Adipocyte (in vitro differentiated cells): ENCODE measurements at regions not wholly inside any gene's neighbourhood (a gene's known extent, or its start where the extent isn't known, plus 50 kb on each side); places are given as distances from the start of the nearest gene placed in this dataset.

ENCODE experiments used
- DNase-seq: peaks from one replicate; pipeline ENCODE4 v3.0.0-alpha.2; 2015; ENCODE audit warnings: low read depth
- H3K27me3 ChIP-seq: replicated peaks from 2 replicates; pipeline ENCODE4 v1.7.0; 2013; ENCODE audit warnings: mild to moderate bottlenecking, low read length, moderate library complexity; ENCODE audit not compliant: control insufficient read depth, insufficient read depth
- H3K36me3 ChIP-seq: 2 replicates; pipeline ENCODE4 v1.7.0; 2013; ENCODE audit warnings: low read length, mild to moderate bottlenecking, moderate library complexity; ENCODE audit not compliant: control insufficient read depth, insufficient read depth, severe bottlenecking
- H3K4me1 ChIP-seq: 2 replicates; pipeline ENCODE4 v1.7.0; 2013; ENCODE audit warnings: mild to moderate bottlenecking, low read length, moderate library complexity; ENCODE audit not compliant: control insufficient read depth, insufficient read depth
- H3K4me3 ChIP-seq: 2 replicates; pipeline ENCODE4 v1.7.0; 2013; ENCODE audit warnings: mild to moderate bottlenecking, low read length, moderate library complexity
- H3K9ac ChIP-seq: 2 replicates; pipeline ENCODE4 v1.7.0; 2013; ENCODE audit warnings: mild to moderate bottlenecking, low read length, moderate library complexity
- H3K9me3 ChIP-seq: 2 replicates; pipeline ENCODE4 v1.7.0; 2013; ENCODE audit warnings: mild to moderate bottlenecking, low read length, moderate library complexity; ENCODE audit not compliant: control insufficient read depth

DNA sequence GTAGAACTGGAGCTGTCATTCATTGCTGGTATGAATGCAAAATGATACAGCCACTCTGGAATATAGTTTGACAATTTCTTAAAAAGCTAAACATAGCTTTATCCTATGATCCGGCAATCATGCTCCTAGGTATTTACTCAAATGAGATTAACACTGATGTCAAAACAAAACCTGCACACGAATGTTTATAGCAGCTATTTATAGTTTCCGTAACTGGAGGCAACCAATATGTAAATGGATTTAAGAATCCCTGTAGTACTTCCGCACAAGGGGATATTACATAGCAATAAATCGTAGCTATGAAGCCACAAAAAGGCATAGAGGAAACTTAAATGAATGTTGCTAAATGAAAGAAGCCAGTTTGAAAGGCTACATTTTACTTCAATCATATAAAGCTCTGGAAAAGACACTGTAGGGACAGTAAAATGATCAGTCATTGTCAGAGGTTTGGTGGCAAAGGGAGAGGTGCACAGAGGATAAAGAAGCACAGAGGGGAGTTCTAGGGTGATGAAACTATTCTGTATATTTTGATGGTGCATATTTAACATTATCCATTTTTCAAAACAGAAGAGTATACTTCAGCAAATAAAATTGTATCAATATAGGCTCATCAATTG, 1893.0 kb upstream of the PCDH20 start:
- no peaks in the 10 kb centered on the region for H3K4me1 ChIP-seq
- DNase-seq: no peak
- H3K27me3 ChIP-seq: no peaks in the 10 kb centered on the region
- H3K4me3 ChIP-seq: no peak overlapping the region
- H3K9me3 ChIP-seq: no peaks in the 10 kb centered on the region
- H3K9ac ChIP-seq: no peak overlapping the region
- no peaks in the 10 kb centered on the region for H3K36me3 ChIP-seq

- no peak overlapping the region for H3K4me3 ChIP-seq
- H3K36me3 ChIP-seq: no peaks in the 10 kb centered on the region
- H3K9ac ChIP-seq: no peak overlapping the region
- no peaks in the 10 kb centered on the region for H3K27me3 ChIP-seq
- H3K9me3 ChIP-seq: no peaks in the 10 kb centered on the region
- H3K4me1 ChIP-seq: no peaks in the 10 kb centered on the region
- no peak for DNase-seq
These were observed 1891.6 kb upstream of the PCDH20 start for GRCh38 chr13:63307228-63307627.

DNA sequence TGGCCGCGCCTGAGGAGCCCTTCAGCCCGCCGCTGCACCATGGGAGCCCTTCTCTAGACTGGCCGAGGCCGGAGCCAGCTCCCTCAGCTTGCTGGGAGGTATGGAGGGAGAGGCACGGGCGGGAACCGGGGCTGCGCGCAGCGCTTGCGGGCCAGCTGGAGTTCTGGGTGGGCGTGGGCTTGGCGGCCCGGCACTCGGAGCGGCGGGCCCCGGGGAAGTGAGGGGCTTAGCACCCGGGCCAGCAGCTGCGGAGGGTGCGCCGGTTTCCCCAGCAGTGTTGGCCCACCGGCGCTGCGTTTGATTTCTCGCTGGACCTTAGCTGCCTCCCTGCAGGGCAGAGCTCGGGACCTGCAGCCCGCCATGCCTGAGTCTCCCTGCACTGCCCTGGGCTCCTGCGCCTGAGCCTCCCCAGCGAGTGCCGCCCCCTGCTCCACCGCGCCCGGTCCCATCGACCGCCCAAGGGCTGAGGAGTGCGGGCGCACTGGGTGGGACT, 1890.0 kb upstream of the PCDH20 start:
- Histone ChIP-seq H3K4me3 (no peak overlapping the region), H3K9ac (no peak overlapping the region), H3K9me3 (no peaks in the 10 kb centered on the region), H3K4me1 (no peaks in the 10 kb centered on the region), H3K36me3 (no peaks in the 10 kb centered on the region), H3K27me3 (no peaks in the 10 kb centered on the region)
- DNase-seq: no peak

DNA sequence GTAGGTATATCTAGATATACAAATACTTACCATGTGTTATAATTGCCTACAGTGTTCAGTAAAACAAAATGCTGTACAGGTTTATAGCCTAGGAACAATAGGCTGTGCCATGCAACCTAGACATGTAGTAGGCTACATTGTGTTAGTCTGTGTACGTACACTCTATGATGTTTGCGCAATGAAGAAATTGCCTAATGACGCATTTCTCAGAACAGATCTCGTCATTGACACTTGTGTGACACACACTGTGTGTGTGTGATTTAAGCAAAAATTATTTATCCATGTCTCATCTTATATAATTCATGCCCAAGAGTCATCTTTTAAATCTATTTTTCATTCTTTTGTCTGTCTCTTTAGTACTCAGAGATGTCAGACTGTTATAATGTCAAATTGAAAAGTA, 1888.8 kb upstream of the PCDH20 start:
- Histone ChIP-seq H3K36me3 (no peaks in the 10 kb centered on the region), H3K4me1 (no peaks in the 10 kb centered on the region), H3K9me3 (no peaks in the 10 kb centered on the region), H3K4me3 (no peak overlapping the region), H3K9ac (no peak overlapping the region), H3K27me3 (no peaks in the 10 kb centered on the region)
- no peak for DNase-seq

DNA sequence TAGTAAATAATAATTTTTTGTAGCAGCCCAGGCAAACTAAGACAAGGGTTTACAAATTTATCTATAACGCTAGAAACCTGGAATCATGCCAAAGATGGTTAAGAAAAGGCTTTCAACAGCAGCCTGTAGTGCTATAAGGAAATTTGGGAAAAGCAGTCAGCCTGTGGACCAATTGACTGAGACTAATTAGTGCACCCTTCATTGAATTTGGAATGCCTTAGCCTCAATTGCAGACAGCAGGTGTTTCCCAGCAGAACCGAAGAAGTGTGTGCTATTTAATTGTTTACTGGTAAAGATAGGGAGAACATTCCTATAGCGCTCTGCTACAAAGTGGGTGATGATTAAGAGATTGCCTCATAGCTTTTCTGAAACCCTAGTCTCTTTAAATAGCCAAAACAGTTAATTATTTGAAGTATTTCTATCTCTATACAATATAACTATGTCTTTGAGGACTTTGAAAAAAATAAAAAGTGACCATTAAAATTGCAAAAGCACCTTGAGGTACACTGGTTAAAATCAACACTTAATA, 1884.3 kb upstream of the PCDH20 start:
- H3K4me1 ChIP-seq: no peaks in the 10 kb centered on the region
- H3K27me3 ChIP-seq: no peaks in the 10 kb centered on the region
- H3K9ac ChIP-seq: no peak overlapping the region
- no peak for DNase-seq
- no peaks in the 10 kb centered on the region for H3K36me3 ChIP-seq
- H3K4me3 ChIP-seq: no peak overlapping the region
- H3K9me3 ChIP-seq: no peaks in the 10 kb centered on the region

GRCh38 chr13:63297163-63297562, 1881.5 kb upstream of the PCDH20 start:
- Histone ChIP-seq H3K36me3 (no peaks in the 10 kb centered on the region), H3K9ac (no peak overlapping the region), H3K4me3 (no peak overlapping the region), H3K4me1 (no peaks in the 10 kb centered on the region), H3K9me3 (no peaks in the 10 kb centered on the region), H3K27me3 (no peaks in the 10 kb centered on the region)
- no peak for DNase-seq

GRCh38 chr13:63291701-63292100, 1876.1 kb upstream of the PCDH20 start:
- Histone ChIP-seq H3K4me1 (no peaks in the 10 kb centered on the region), H3K9ac (no peak overlapping the region), H3K4me3 (no peak overlapping the region), H3K27me3 (no peaks in the 10 kb centered on the region), H3K36me3 (no peaks in the 10 kb centered on the region), H3K9me3 (no peaks in the 10 kb centered on the region)
- no peak for DNase-seq

DNA sequence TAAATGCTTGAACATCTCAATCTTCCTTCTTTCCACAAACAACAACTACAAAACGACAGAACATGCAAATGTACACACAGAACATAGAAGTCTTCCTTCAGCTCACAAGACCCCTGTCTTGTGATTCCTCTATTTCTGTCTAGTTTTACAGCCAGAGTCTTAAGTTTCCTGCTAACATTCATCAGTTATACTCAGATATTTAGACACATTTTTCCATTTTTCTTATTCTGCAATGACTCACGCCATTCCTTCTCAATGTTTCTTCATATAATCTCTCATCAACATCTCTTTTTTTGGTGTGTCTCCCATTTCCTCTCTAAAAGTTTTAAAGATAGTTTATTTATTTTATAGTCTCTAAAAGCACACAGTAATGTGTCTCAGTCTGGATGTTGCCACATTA, 1872.9 kb upstream of the PCDH20 start:
- H3K9me3 ChIP-seq: peaks cover 6% of the 10 kb centered on the region
- peak; percentile 74 for DNase-seq
- H3K27me3 ChIP-seq: no peaks in the 10 kb centered on the region
- no peak overlapping the region for H3K4me3 ChIP-seq
- H3K4me1 ChIP-seq: no peaks in the 10 kb centered on the region
- no peaks in the 10 kb centered on the region for H3K36me3 ChIP-seq
- no peak overlapping the region for H3K9ac ChIP-seq

- H3K4me3 ChIP-seq: no peak overlapping the region
- no peak for DNase-seq
- no peaks in the 10 kb centered on the region for H3K27me3 ChIP-seq
- H3K9me3 ChIP-seq: peaks cover 10% of the 10 kb centered on the region
- H3K36me3 ChIP-seq: no peaks in the 10 kb centered on the region
- no peaks in the 10 kb centered on the region for H3K4me1 ChIP-seq
- no peak overlapping the region for H3K9ac ChIP-seq
These were observed 1872.3 kb upstream of the PCDH20 start for GRCh38 chr13:63287926-63288325.

DNA sequence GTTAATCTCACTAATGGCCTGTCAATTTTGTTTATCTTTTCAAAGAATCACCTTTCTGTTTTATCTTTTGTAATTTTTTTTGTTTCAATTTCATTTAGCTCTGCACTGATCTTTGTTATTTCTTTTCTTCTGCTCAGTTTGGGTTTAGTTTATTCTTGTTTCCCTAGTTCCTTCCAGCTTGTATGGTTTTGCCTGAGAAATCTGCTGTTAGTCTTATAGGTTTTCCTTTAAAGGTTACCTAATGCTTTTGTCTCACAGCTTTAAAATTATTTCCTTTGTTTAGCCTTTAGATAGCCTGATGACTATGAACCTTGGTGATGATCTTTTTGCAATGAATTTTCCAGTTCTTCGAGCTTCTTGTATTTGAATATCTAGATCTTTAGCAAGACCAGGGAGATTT, 1869.8 kb upstream of the PCDH20 start:
- Histone ChIP-seq H3K9me3 (peaks cover 20% of the 10 kb centered on the region), H3K4me1 (no peaks in the 10 kb centered on the region), H3K4me3 (no peak overlapping the region), H3K9ac (no peak overlapping the region), H3K27me3 (no peaks in the 10 kb centered on the region), H3K36me3 (no peaks in the 10 kb centered on the region)
- DNase-seq: no peak

DNA sequence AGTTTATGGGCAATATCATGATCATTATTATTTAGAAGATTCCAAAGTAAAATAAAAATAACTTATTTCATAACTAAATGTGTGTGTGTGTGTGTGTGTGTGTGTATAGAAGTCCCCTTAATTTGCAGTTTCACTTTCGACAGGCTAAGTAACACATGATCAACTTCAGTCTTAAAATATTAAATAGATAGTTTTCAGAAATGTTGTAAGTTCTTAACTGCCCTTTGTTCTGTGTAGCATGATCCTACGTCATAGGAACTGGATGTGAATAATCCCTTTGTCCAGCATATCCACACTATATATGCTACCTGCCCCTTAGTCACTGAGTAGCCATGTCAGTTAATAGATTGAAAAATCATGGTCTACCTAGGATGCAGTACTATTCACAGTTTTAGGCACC, 1863.5 kb upstream of the PCDH20 start:
- H3K4me1 ChIP-seq: no peaks in the 10 kb centered on the region
- H3K27me3 ChIP-seq: no peaks in the 10 kb centered on the region
- no peaks in the 10 kb centered on the region for H3K36me3 ChIP-seq
- H3K4me3 ChIP-seq: no peak overlapping the region
- no peak for DNase-seq
- H3K9me3 ChIP-seq: peaks cover 25% of the 10 kb centered on the region
- H3K9ac ChIP-seq: no peak overlapping the region

DNA sequence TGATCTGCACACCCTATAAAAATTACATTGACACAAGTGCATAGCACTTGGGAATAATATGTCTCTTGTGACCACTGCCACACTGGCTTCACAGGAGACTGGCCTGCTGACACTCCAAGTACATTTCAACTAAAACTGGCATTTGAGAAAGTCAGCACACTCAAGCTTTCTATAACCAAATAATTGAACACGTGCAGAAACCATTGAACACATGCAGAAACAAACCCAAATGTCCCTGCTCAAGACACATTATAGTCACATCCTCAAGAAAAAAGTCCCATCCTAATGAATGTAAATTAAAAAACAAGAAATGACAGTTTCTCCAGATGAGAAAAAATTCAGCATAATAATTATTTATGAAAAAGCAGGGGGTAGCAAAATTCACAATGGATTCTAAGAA, 1859.1 kb upstream of the PCDH20 start:
- no peaks in the 10 kb centered on the region for H3K4me1 ChIP-seq
- H3K9ac ChIP-seq: no peak overlapping the region
- H3K4me3 ChIP-seq: no peak overlapping the region
- no peak for DNase-seq
- H3K27me3 ChIP-seq: no peaks in the 10 kb centered on the region
- peaks cover 11% of the 10 kb centered on the region for H3K9me3 ChIP-seq
- no peaks in the 10 kb centered on the region for H3K36me3 ChIP-seq
